Stimulated activated CD8-positive, alpha-beta memory T cell treated with anti-CD3 and anti-CD28 coated beads, Interleukin-15, amount 100 ng/mL, for 1 hour (primary cell): ENCODE measurements at regions not wholly inside any gene's neighbourhood (a gene's known extent, or its start where the extent isn't known, plus 50 kb on each side); places are given as distances from the start of the nearest gene placed in this dataset.

Experiments used
- DNase-seq: peaks from one replicate; pipeline ENCODE4 v3.0.0-alpha.2; 2020; ENCODE audit warnings: low read depth

- DNase-seq, result no peak
These were observed 116.0 kb upstream of the ANKRD1 start for GRCh38 chr10:91036807-91037411.

- no peak for DNase-seq
These were observed 118.1 kb upstream of the ANKRD1 start for GRCh38 chr10:91038971-91039370.

DNA sequence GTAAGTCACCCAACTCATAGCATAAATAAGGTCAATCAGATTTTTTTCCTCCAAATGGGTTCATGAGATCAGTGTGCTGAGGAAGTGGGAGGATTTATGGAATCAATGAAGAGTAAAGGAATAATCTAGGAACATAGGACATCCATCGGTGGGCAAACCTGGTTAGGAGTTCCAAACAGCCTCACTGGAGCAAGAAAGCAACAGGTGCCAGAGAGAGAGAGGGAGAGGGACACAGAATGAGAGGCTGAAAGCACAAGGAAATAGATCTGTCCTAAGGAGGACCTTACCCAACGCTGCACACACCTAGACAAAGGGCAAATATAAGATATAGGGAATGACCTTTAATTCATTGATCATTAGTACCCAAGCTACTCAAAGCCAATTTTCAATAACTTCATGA is 119.5 kb upstream of the ANKRD1 start:
- DNase-seq, result no peak

GRCh38 chr10:91042069-91042468 is 121.2 kb upstream of the ANKRD1 start:
- DNase-seq, result no peak

- no peak for DNase-seq
These were observed 122.5 kb upstream of the ANKRD1 start for GRCh38 chr10:91043173-91043910.

DNA sequence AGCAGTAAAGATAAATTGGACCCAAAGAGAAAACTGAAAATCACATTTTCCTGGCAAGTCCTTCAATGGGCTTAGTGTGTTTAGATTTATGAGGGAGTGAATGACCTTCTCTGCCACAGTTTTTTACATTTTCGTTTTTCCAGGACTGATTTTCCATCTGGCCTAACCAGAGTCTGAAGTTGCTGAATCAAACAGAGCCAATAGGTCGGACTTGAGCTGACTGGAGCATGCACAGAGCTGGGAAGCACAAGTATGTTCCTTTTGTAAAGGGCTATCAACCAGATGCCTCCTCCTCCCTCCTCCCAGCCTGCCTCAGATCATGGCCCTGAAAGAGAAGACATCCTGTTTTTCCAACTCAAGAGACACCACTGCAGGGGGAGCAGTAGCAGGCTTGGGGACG is 126.0 kb upstream of the ANKRD1 start:
- DNase-seq, result no peak

DNA sequence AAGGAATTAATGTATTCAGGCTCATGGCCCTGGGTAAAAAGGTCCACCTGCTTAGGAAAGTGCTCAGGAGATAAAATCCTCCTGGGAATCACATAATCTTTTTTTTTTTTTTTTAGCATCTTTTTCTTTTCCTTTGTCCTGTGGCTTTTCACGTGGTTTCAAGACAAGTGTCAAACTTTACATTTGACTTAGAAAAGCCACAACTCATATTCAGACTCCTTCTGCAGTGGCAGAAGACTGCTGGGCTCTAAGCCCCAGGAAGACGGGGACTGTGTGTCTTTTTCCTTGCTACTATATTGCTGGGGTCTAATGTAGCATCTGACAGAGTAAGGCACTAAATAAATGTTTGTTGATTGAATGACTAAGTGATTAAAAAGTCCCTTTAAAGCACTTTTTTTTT is 127.5 kb upstream of the ANKRD1 start:
- no peak for DNase-seq

DNA sequence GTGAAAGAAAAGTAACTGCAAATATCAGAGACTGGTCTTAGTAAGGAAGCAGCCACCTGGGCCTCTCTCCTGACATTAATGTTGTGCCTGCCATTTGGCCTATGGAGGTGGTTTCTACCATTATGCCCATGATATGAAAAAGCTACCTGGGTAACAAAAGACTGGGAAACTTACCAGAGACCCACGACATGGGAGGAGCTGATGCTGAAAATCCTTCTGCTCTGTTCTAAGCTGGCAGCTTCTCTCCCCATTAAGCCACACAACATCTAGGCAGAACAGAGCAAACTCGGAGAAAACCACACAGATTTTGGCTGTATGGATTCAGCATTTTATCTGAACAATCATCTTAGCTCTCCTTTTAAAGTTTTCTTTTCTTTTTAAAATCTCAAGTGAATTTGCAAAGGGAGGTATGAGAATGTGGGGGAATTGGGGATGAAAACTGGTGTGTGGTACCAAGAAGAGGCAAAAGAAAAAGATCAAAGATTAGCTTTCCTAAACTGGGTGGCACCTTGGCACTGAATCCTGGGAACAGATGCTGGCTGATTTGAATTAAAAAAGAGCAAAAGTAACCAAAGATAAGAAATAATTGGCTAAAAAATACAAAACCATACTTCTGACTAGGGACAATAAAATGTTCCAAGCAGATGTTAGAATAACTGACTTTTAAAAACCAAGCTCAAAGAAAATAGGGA is 128.6 kb upstream of the ANKRD1 start:
- no peak for DNase-seq

DNA sequence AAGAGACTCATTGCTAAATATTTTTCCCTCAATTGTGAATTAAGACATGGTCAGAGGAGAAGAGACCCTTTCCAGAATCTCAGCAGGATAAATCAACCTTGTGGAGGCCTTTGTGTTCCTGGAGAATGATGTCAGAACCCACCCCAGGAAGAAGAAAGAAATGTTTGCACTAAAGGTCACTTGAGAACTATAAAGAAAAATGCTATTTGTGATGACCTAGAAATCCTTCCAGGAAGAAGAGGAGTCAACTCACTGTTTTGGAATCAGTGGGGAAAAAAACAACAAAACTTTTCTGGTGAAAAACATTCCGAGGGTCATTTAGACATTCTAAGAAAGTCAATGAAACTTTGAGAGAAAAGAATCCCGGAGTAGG is 129.1 kb upstream of the ANKRD1 start:
- DNase-seq, result no peak

DNA sequence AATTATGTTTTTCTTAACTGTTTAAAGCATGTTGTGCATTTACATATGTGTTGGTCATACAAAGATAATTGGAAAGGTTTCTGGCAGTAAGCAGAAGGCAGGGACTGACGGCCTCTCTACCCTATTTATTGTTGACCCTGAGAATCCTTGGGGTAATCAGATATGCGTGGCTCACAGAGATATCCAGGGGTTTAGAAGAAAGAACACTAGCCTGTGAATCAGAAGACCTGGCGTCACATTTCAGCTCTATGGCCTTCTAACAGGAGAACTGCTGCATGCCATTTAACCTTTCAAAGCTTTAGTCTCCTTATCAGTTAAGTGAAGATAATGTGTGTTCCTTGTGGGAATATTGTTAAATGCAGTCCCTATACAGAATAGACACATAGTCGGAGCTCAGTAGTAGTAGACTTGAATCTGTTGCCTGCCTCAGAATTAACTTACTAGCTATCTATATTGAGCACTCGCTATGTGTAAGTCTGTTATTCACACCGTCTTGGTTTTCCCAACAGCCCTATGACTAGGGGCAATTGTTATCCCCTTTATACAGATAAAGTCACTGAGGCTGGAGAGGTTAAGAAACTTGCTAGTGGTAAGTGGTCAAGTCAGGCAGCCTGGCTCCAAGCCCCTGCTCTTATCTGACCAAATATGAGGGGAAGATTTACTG is 129.6 kb upstream of the ANKRD1 start:
- no peak for DNase-seq

GRCh38 chr10:91051829-91052228 is 130.9 kb upstream of the ANKRD1 start:
- no peak for DNase-seq

GRCh38 chr10:91054325-91054724 is 133.4 kb upstream of the ANKRD1 start:
- no peak for DNase-seq

GRCh38 chr10:91061187-91061586 is 140.3 kb upstream of the ANKRD1 start:
- no peak for DNase-seq

DNA sequence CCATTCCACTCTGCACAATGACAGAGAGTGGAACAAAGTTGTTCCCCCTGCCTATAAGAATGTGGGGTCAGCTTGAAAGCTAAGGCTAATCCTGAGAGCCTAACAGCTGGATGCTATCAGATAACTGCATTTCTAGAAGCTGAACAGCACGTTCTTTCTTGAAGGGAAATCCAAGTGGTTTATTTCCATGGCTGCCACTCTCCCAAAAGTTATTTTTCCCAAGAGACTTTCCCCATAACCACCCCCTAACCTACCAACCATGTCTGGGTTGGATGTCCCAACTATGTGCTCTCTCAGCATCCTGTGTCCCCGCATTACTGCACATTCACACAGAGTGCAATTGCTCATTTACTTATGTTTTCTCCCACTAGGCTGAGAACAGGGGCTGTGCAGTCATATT is 140.7 kb upstream of the ANKRD1 start:
- DNase-seq, result no peak

DNA sequence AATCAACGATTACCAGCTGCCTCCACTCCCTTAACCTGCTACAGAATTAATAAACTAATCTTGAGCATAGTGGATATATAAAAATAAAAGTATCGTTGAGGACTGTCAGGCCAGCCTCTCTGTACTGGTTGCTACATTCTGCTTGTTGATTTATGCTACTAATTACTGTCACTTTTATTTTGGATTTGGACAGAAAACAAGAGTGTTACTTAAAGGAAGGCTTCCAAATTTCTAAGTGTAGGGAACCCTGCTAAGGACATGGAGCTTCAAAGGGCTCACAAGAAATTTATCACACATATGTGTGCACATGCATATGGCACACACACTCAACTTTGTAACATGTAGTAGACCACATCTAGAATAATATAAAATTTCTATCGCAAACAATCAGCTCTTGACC is 141.2 kb upstream of the ANKRD1 start:
- no peak for DNase-seq

DNA sequence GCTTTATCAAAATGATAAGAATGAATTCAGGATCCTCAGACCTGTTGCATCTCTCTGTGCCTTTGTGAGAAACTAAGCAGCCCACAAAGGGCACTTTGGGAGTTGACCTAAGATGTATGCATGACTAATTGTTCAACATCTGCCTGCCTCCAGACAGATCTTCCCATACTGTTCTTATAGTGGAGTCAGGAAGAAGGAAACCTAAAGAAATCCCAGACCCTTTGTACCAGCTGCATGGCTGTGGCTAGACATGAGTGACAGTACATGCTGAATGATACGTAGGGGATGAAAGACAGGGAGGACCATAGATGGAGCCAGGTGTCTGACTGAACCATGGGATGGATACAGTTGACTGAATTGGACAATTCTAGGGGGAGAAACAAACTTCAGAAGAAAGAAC is 148.7 kb upstream of the PCGF5 start:
- no peak for DNase-seq

- DNase-seq, result no peak
These were observed 147.0 kb upstream of the PCGF5 start for GRCh38 chr10:91073286-91073979.

DNA sequence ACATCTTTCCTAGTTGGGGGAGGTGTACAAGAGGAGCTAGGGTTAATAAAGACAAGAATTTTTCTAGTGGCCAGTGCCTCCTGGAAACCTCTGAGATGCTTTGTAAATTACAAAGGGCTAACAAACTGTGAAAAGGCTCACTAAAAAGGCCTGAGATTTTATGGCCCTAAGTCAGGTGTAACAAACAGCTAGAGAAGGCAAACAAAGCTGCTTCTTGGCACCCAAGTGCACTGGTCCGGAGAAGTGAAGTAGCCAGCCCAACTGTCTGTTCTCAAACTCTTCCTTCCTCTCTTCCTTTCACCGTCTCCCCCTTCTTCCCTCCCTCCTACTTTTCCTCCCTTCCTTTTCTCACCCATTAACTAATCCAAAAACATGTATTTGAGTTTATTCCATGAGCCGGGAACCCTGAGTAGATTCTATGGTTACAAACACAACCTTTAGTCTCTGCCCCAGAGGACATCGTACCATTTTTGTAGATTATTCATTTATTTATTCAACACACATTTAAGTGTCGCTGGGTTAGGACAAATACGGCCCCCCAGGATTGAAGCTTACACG is 143.4 kb upstream of the PCGF5 start:
- DNase-seq, result no peak

DNA sequence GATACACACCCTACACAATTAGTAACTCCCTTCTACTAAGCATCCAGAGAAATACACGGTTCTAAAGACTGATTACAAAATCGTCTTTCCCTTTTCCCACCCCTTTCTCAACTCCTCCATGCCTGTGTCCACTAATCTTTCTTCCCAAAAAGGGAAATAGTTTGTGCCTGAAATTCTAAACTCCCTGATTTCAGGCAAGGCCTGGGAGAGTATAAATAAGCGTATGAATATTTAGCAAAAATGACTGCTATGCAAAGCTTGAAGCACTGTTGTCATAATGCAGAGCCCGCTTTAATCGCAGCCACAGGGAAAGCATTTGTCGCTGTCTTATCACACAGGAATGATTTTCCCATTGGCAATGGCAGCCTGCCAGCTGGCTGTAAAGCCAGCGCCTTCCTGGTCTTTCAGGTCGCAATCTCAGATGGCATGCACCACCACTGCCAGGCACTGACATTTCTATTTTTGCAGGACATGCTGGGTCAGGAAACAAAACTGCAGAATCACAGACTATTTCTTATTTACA is 142.9 kb upstream of the PCGF5 start:
- no peak for DNase-seq

GRCh38 chr10:91080776-91081175 is 139.7 kb upstream of the PCGF5 start:
- DNase-seq, result no peak

DNA sequence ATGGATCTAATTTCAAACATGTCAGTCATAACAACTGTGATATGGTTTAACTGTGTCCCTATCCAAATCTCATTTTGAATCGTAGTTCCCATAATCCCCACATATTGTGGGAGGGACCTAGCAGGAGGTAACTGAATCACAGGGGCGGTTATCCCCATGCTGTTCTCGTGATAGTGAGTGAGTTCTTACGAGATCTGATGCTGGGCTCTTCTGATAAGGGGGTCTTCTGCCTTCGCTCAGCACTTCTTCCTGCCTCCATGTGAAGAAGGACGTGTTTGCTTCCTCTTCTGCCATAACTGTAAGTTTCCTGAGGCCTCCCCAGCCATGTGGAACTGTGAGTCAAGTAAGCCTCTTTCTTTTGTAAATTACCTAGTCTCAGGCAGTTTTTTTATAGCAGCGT is 138.0 kb upstream of the PCGF5 start:
- DNase-seq, result no peak
